Thyroid gland (tissue), 4 donors: ENCODE measurements at regions not wholly inside any gene's neighbourhood (a gene's known extent, or its start where the extent isn't known, plus 50 kb on each side); places are given as distances from the start of the nearest gene placed in this dataset.

ENCODE experiments used
- DNase-seq, 2 donors: peaks; one replicate each; pipeline ENCODE4 v3.0.0-alpha.2; 2019
- H3K27ac ChIP-seq, 3 donors: fragments of 200-600 bp; sonication (generic); 1 replicate in 2 of 3; 2 replicates in 1 of 3; pipeline ENCODE4 v1.5.1; 2016 to 2019; ENCODE audit warnings: mild to moderate bottlenecking in 1 of 3, moderate library complexity in 1 of 3
- H3K27me3 ChIP-seq: fragments of 200-600 bp; sonication (generic); one replicate; pipeline ENCODE4 v1.5.1; 2019
- H3K36me3 ChIP-seq, 2 donors: fragments of 200-600 bp; sonication (generic); one replicate each; pipeline ENCODE4 v1.5.1; 2016 to 2019
- H3K4me1 ChIP-seq, 2 donors: fragments of 200-600 bp; sonication (generic); one replicate each; pipeline ENCODE4 v1.5.1; 2017 to 2019
- H3K4me3 ChIP-seq, 3 donors: fragments of 200-600 bp; sonication (generic); replicated peaks in 1 of 3; 1 replicate in 2 of 3; 2 replicates in 1 of 3; pipeline ENCODE4 v1.5.1; 2016; ENCODE audit warnings: mild to moderate bottlenecking in 1 of 3
- H3K9me3 ChIP-seq: fragments of 200-600 bp; sonication (generic); one replicate; pipeline ENCODE4 v1.5.1; 2017
- CTCF ChIP-seq, 6 experiments: fragments of 200-600 bp in 3 of 6; fragments of 450-650 bp in 3 of 6; sonication (generic) in 3 of 6; IDR thresholded peaks; one replicate each; pipeline ENCODE4 v1.5.1; 2016 to 2019; ENCODE audit warnings: antibody characterized with exemption in 6 of 6, mild to moderate bottlenecking in 2 of 6, inconsistent platforms in 1 of 6, moderate library complexity in 1 of 6
- POLR2A ChIP-seq, 2 donors: fragments of 450-650 bp; IDR thresholded peaks; one replicate each; pipeline ENCODE4 v1.6.1; 2017; ENCODE audit warnings: antibody characterized with exemption in 2 of 2, mild to moderate bottlenecking in 2 of 2, moderate library complexity in 1 of 2
- WGBS, 2 donors: methylation state at CpG; one replicate each; pipeline ENCODE4 v1.1.5; 2017; 5-methylcytosine and 5-hydroxymethylcytosine counted together
- intact Hi-C: fragments of 100-400 bp; cut with DNase I; formaldehyde crosslinking; loops from one replicate; pipeline ENCODE4 v1.15.1; 2023

GRCh38 chr19:30711296-30711695, 339.1 kb downstream of the ZNF536 start:
- Histone ChIP-seq H3K27ac (peak overlapping the region in 1 of 3 donors; percentile 55), H3K4me3 (no peak overlapping the region), H3K4me1 (peaks cover 5 to 7% of the 10 kb centered on the region in 2 donors), H3K9me3 (no peaks in the 10 kb centered on the region), H3K27me3 (no peaks in the 10 kb centered on the region), H3K36me3 (no peaks in the 10 kb centered on the region)
- WGBS, 2 donors = 22% methylated on average over 17 of the region's 17 CpGs
- peak; percentile 70 to 77 for DNase-seq
- TF ChIP-seq POLR2A (IDR thresholded peaks at IDR 0.05) (peak in 1 of 2 donors; percentile 38), CTCF (IDR thresholded peaks at IDR 0.05) (no peak)
- intact Hi-C loops = no loop called here

DNA sequence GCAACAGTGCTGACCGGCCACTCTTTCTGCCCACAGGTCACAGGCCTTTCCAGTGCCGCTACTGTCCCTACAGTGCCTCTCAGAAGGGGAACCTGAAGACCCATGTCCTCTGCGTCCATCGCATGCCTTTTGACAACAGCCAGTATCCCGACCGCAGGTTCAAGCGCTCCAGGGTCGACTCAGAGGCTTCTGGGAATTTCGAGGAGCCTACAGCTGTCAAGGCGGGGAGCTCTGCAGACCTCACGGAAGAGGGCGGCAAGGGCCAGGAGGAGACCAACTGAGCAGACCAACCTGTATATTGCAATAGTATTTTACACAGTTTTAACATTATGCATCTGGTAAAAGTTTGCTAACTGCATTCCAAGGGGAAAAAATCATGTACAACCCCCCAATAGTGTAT, 338.5 kb downstream of the ZNF536 start:
- DNase-seq = no peak
- Histone ChIP-seq H3K27ac (peak overlapping the region in 1 of 3 donors; percentile 55), H3K27me3 (no peaks in the 10 kb centered on the region), H3K4me1 (peaks cover 5 to 7% of the 10 kb centered on the region in 2 donors), H3K9me3 (no peaks in the 10 kb centered on the region), H3K4me3 (no peak overlapping the region), H3K36me3 (no peaks in the 10 kb centered on the region)
- 86 to 90% methylated on average over 10 to 12 of the region's 12 CpGs for WGBS, 2 donors
- intact Hi-C loops = no loop called here
- no peak for TF ChIP-seq POLR2A (IDR thresholded peaks at IDR 0.05)
- TF ChIP-seq CTCF (IDR thresholded peaks at IDR 0.05) = no peak

- Histone ChIP-seq H3K36me3 (no peaks in the 10 kb centered on the region), H3K27me3 (no peaks in the 10 kb centered on the region), H3K4me3 (no peak overlapping the region), H3K27ac (no peak overlapping the region), H3K4me1 (peaks cover 5 to 7% of the 10 kb centered on the region in 2 donors), H3K9me3 (no peaks in the 10 kb centered on the region)
- DNase-seq = no peak
- intact Hi-C loops = no loop called here
- WGBS, 2 donors = 80 to 85% methylated on average over 11 of the region's 11 CpGs
- TF ChIP-seq POLR2A (IDR thresholded peaks at IDR 0.05) (no peak), CTCF (IDR thresholded peaks at IDR 0.05) (no peak)
Measured at GRCh38 chr19:30708416-30709178, 336.4 kb downstream of the ZNF536 start.

DNA sequence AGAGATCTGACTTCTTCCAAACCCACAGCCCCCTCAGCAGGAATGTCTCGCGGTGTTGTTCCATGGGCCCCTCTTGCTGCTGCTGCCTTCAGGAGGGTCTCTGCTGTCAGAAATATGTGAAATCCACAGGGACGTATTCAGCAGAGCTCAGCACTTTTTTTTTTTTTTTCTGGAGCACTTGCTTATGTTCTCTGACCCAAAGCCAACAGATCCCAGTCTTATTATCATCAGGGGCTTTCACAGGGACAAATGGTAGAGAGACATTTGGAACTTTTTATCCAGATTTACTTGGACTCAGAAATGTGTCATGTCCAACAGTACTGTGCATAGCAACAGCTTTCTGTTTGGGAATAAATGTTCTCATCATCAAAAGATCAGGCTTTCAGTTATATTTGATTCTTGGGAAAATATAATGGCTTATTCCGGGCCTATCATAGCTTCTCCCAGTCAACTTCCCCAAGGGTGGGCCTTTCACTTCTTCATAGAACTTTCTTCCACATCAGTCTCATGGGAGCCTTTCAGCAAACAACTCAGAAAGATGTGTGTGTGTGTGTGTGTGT, 332.7 kb downstream of the ZNF536 start:
- Histone ChIP-seq H3K9me3 (no peaks in the 10 kb centered on the region), H3K27me3 (no peaks in the 10 kb centered on the region), H3K4me1 (no peaks in the 10 kb centered on the region), H3K36me3 (no peaks in the 10 kb centered on the region), H3K4me3 (no peak overlapping the region), H3K27ac (no peak overlapping the region)
- WGBS, 2 donors = 77 to 92% methylated on average over 4 of the region's 4 CpGs
- intact Hi-C loops = no loop called here
- TF ChIP-seq POLR2A (IDR thresholded peaks at IDR 0.05) = no peak
- no peak for TF ChIP-seq CTCF (IDR thresholded peaks at IDR 0.05)
- no peak for DNase-seq

GRCh38 chr19:30703645-30704044, 331.5 kb downstream of the ZNF536 start:
- DNase-seq = no peak
- H3K27me3 ChIP-seq = no peaks in the 10 kb centered on the region
- H3K36me3 ChIP-seq = no peaks in the 10 kb centered on the region
- H3K4me1 ChIP-seq = no peaks in the 10 kb centered on the region
- no peaks in the 10 kb centered on the region for H3K9me3 ChIP-seq
- no peak overlapping the region for H3K27ac ChIP-seq
- H3K4me3 ChIP-seq = no peak overlapping the region
- WGBS, 2 donors = 71 to 73% methylated on average over 2 to 4 of the region's 4 CpGs
- TF ChIP-seq CTCF (IDR thresholded peaks at IDR 0.05) (no peak), POLR2A (IDR thresholded peaks at IDR 0.05) (no peak)
- intact Hi-C loops = no loop called here
